HepG2 (cell line): ENCODE measurements at regions not wholly inside any gene's neighbourhood (a gene's known extent, or its start where the extent isn't known, plus 50 kb on each side); places are given as distances from the start of the nearest gene placed in this dataset.

Experiments
- ATAC-seq: fragments of 200-7000 bp; cut with Tn5 transposase; 3 replicates; pipeline ENCODE4 v1.9.1; 2020; ENCODE audit warnings: mild to moderate bottlenecking, moderate library complexity
- BruUV-seq: library from RNA; stranded (reverse); fragments of 400-500 nt; replicated peaks from 2 replicates; lab custom pipeline; 2021; lab: Mats Ljungman, UMichigan
- CTCF ChIA-PET: fragments of 300-600 bp; formaldehyde crosslinking; extraction: SDS; loops from one replicate; lab custom pipeline; 2021; ENCODE audit warnings: low total read pairs, inconsistent platforms, low intra/inter-chr PET ratio; lab: Yijun Ruan, JAX
- POLR2A ChIA-PET: fragments of 350-600 bp; sonication (Branson Sonifier 250); formaldehyde crosslinking; loops from one replicate; lab custom pipeline; 2020; ENCODE audit warnings: antibody characterized with exemption, inconsistent platforms; lab: Yijun Ruan, JAX
- DNase-seq: peaks from one replicate; pipeline ENCODE4 v3.0.0-alpha.2; 2015; ENCODE audit warnings: low spot score
- FAIRE-seq: peaks from 3 replicates; lab custom pipeline; 2011; peaks lifted over from hg19 to GRCh38; lab: Jason Lieb, UNC
- H2AFZ ChIP-seq: one replicate; pipeline ENCODE4 v1.6.1; 2011; ENCODE audit warnings: low read length, inconsistent platforms
- H3K27ac ChIP-seq: fragments of 300-600 bp; 3 replicates; pipeline ENCODE4 v1.8.0; 2011; ENCODE audit warnings: mixed run types, mild to moderate bottlenecking, mixed read lengths, low read length, inconsistent platforms; ENCODE audit not compliant: insufficient read depth; ENCODE audit errors: extremely low read length
- H3K27me3 ChIP-seq, 2 experiments: fragments of 200-600 bp in 1 of 2; 2 replicates in 1 of 2; 3 replicates in 1 of 2; pipeline versions ENCODE4 v1.6.0 to v1.8.0; 2011; ENCODE audit warnings: low read length in 2 of 2, mild to moderate bottlenecking in 2 of 2, moderate library complexity in 2 of 2, inconsistent platforms in 1 of 2; ENCODE audit not compliant: insufficient read depth in 2 of 2, control insufficient read depth in 1 of 2
- H3K36me3 ChIP-seq, 2 experiments: fragments of 200-600 bp in 1 of 2; replicated peaks in 1 of 2; 2 replicates in 1 of 2; 3 replicates in 1 of 2; pipeline versions ENCODE4 v1.5.1 to v1.8.0; 2011; ENCODE audit warnings: low read length in 2 of 2, inconsistent platforms in 1 of 2; ENCODE audit not compliant: insufficient read depth in 2 of 2, control insufficient read depth in 1 of 2
- H3K4me1 ChIP-seq: 2 replicates; pipeline ENCODE4 v1.5.1; 2012; ENCODE audit warnings: low read length, inconsistent platforms; ENCODE audit not compliant: insufficient read depth
- H3K4me2 ChIP-seq: 2 replicates; pipeline ENCODE4 v1.6.0; 2011; ENCODE audit warnings: low read depth, low read length, inconsistent platforms
- H3K4me3 ChIP-seq, 3 experiments: fragments of 200-600 bp in 1 of 3; sonication (generic), shearing (Covaris generic) in 1 of 3; replicated peaks in 1 of 3; 2 replicates each; pipeline ENCODE4 v1.5.1; 2011 to 2016; ENCODE audit warnings: low read length in 3 of 3, inconsistent platforms in 2 of 3, low read depth in 2 of 3, mild to moderate bottlenecking in 2 of 3, control low read depth in 1 of 3, mixed read lengths in 1 of 3; ENCODE audit not compliant: insufficient read depth in 1 of 3
- H3K79me2 ChIP-seq: one replicate; pipeline ENCODE4 v1.6.1; 2011; ENCODE audit warnings: low read length, inconsistent platforms; ENCODE audit not compliant: insufficient read depth
- H3K9ac ChIP-seq: 2 replicates; pipeline ENCODE4 v1.6.0; 2011; ENCODE audit warnings: mild to moderate bottlenecking, low read depth, low read length, inconsistent platforms; ENCODE audit not compliant: insufficient read depth
- H3K9me3 ChIP-seq: 2 replicates; pipeline ENCODE4 v1.5.1; 2012; ENCODE audit warnings: mild to moderate bottlenecking, low read length
- H4K20me1 ChIP-seq: 2 replicates; pipeline ENCODE4 v1.6.0; 2011; ENCODE audit warnings: inconsistent platforms, mild to moderate bottlenecking, low read length, moderate library complexity; ENCODE audit not compliant: insufficient read depth
- CEBPB ChIP-seq: IDR thresholded peaks from 2 replicates; pipeline ENCODE4 v1.6.1; 2011; ENCODE audit warnings: low read depth, low read length, improper control_type of control experiment, borderline replicate concordance
- CEBPG ChIP-seq: IDR thresholded peaks from 2 replicates; pipeline ENCODE4 v1.6.1; 2016
- GZF1 ChIP-seq: sonication (generic); formaldehyde crosslinking; IDR thresholded peaks from 2 replicates; pipeline ENCODE4 v1.5.1; 2020; ENCODE audit warnings: mild to moderate bottlenecking, missing genetic modification reagents
- KAT8 ChIP-seq: IDR thresholded peaks from 2 replicates; pipeline ENCODE4 v1.6.1; 2016; ENCODE audit warnings: missing genetic modification reagents, missing compliant biosample characterization
- MED8 ChIP-seq: sonication (generic); formaldehyde crosslinking; IDR thresholded peaks from 2 replicates; pipeline ENCODE4 v1.8.1; 2023; ENCODE audit warnings: mild to moderate bottlenecking, missing genetic modification reagents; ENCODE audit not compliant: insufficient replicate concordance
- MIXL1 ChIP-seq: IDR thresholded peaks from 2 replicates; pipeline ENCODE4 v1.6.1; 2016
- MLLT10 ChIP-seq: sonication (generic); formaldehyde crosslinking; IDR thresholded peaks from 2 replicates; pipeline ENCODE4 v1.4.0; 2020; ENCODE audit warnings: missing genetic modification reagents
- PAXIP1 ChIP-seq: sonication (generic); formaldehyde crosslinking; conservative IDR thresholded peaks from 2 replicates; pipeline ENCODE4 v1.4.0; 2020; ENCODE audit warnings: mild to moderate bottlenecking, missing genetic modification reagents, moderate library complexity
- PCBP2 ChIP-seq: fragments of 200-400 bp; formaldehyde crosslinking; optimal IDR thresholded peaks from 2 replicates; pipeline ENCODE3; 2018; ENCODE audit warnings: low read length, low read depth; ENCODE audit not compliant: poor library complexity, severe bottlenecking
- PRMT3 ChIP-seq: sonication (generic); formaldehyde crosslinking; IDR thresholded peaks from 2 replicates; pipeline ENCODE4 v1.8.1; 2022; ENCODE audit warnings: low read depth, mild to moderate bottlenecking, moderate library complexity, missing genetic modification reagents, borderline replicate concordance
- SP140L ChIP-seq: sonication (generic); formaldehyde crosslinking; IDR thresholded peaks from 2 replicates; pipeline ENCODE4 v1.4.0; 2020; ENCODE audit warnings: missing genetic modification reagents, borderline replicate concordance
- ZNF337 ChIP-seq: sonication (generic); formaldehyde crosslinking; IDR thresholded peaks from 2 replicates; pipeline ENCODE4 v1.5.1; 2020; ENCODE audit warnings: missing genetic modification reagents, low read depth, mild to moderate bottlenecking, borderline replicate concordance
- ZNF570 ChIP-seq: sonication (generic); formaldehyde crosslinking; IDR thresholded peaks from 2 replicates; pipeline ENCODE4 v1.4.0; 2020; ENCODE audit warnings: mild to moderate bottlenecking, missing genetic modification reagents, borderline replicate concordance
- ZNF597 ChIP-seq: sonication (generic); formaldehyde crosslinking; IDR thresholded peaks from 2 replicates; pipeline ENCODE4 v1.5.0; 2020; ENCODE audit warnings: missing genetic modification reagents
- ZNF652 ChIP-seq: IDR thresholded peaks from 2 replicates; pipeline ENCODE4 v1.6.1; 2016; ENCODE audit warnings: low read depth, borderline replicate concordance
- WGBS: methylation state at CpG from one replicate; pipeline ENCODE4 v1.1.6; 2017; ENCODE audit warnings: low lambda C conversion rate; 5-methylcytosine and 5-hydroxymethylcytosine counted together
- in situ Hi-C: cut with HindIII; loops from 2 replicates; pipeline ENCODE4 v1.10.0; 2017; ENCODE audit warnings: low pct_unique_long_range_greater_than_20kb; ENCODE audit not compliant: extremely low pct_ligation_motif_present
- intact Hi-C: fragments of 100-400 bp; cut with micrococcal nuclease; formaldehyde crosslinking; loops from one replicate; pipeline ENCODE4 v1.10.0; 2022; ENCODE audit not compliant: unreplicated experiment

- CTCF ChIA-PET = no interaction called here
- DNase-seq = no peak
- H3K9me3 ChIP-seq = no peaks in the 10 kb centered on the region
- POLR2A ChIA-PET = no interaction called here
- H4K20me1 ChIP-seq = no peaks in the 10 kb centered on the region
- no TSS peak for BruUV-seq
- no peak overlapping the region for H3K9ac ChIP-seq
- in situ Hi-C loops (no loop called here), intact Hi-C loops (no loop called here)
- no peak overlapping the region for H2AFZ ChIP-seq
- H3K4me1 ChIP-seq = no peaks in the 10 kb centered on the region
- no peak for ATAC-seq
- H3K36me3 ChIP-seq = no peaks in the 10 kb centered on the region
- H3K27ac ChIP-seq = no peak overlapping the region
- FAIRE-seq = no peak
- WGBS = 4% methylated on average over 3 of the region's 5 CpGs
- no peak overlapping the region for H3K4me2 ChIP-seq
- H3K4me3 ChIP-seq = no peak overlapping the region
- no peaks in the 10 kb centered on the region for H3K79me2 ChIP-seq
- peaks cover 1 to 19% of the 10 kb centered on the region in 2 experiments; a peak in 1 of 5 replicates for H3K27me3 ChIP-seq
- TF ChIP-seq PRMT3 (CRISPR knock-in tag) (no peak), CEBPG (no peak), KAT8 (CRISPR knock-in tag) (no peak), MIXL1 (CRISPR knock-in tag) (no peak)
- TF ChIP-seq, all 625 proteins: peak for 0
Observed at GRCh38 chrX:19291086-19291485, 52.6 kb upstream of the PDHA1 start.

- H3K9me3 ChIP-seq = no peaks in the 10 kb centered on the region
- 2% methylated on average over 3 of the region's 6 CpGs for WGBS
- in situ Hi-C loops (no loop called here), intact Hi-C loops (no loop called here)
- H3K27ac ChIP-seq = no peak overlapping the region
- no peaks in the 10 kb centered on the region for H3K36me3 ChIP-seq
- H2AFZ ChIP-seq = no peak overlapping the region
- no peak overlapping the region for H3K4me3 ChIP-seq
- H3K79me2 ChIP-seq = no peaks in the 10 kb centered on the region
- FAIRE-seq (no peak), ATAC-seq (no peak), DNase-seq (no peak)
- no peaks in the 10 kb centered on the region for H3K4me1 ChIP-seq
- peaks cover 0 to 13% of the 10 kb centered on the region in 2 experiments; a peak in 1 of 5 replicates for H3K27me3 ChIP-seq
- no TSS peak for BruUV-seq
- H4K20me1 ChIP-seq = no peaks in the 10 kb centered on the region
- no peak overlapping the region for H3K9ac ChIP-seq
- no peak overlapping the region for H3K4me2 ChIP-seq
- CTCF ChIA-PET = no interaction called here
- POLR2A ChIA-PET = no interaction called here
- no peak for TF ChIP-seq PCBP2
- TF ChIP-seq ZNF652 (CRISPR knock-in tag) = no peak
- TF ChIP-seq PAXIP1 = no peak
- no peak for TF ChIP-seq SP140L (CRISPR knock-in tag)
- TF ChIP-seq ZNF337 (CRISPR knock-in tag) = no peak
- TF ChIP-seq MED8 (CRISPR knock-in tag) = no peak
- TF ChIP-seq CEBPB = no peak
- no peak for TF ChIP-seq ZNF597 (CRISPR knock-in tag)
- TF ChIP-seq GZF1 = no peak
- TF ChIP-seq MLLT10 = no peak
- no peak for TF ChIP-seq ZNF570 (CRISPR knock-in tag)
Observed at GRCh38 chrX:19293606-19294325, 50.0 kb upstream of the PDHA1 start.
